HG02798 (cell line): ENCODE measurements at regions not wholly inside any gene's neighbourhood (a gene's known extent, or its start where the extent isn't known, plus 50 kb on each side); places are given as distances from the start of the nearest gene placed in this dataset.
A peak's percentile ranks its signal among the peaks of the same experiment; 100 is the strongest.

Source experiments
- ATAC-seq: cut with Tn5 transposase; IDR thresholded peaks from one replicate; pipeline ENCODE4 v1.9.1; 2021; ENCODE audit warnings: mild to moderate bottlenecking; ENCODE audit not compliant: unreplicated experiment, poor library complexity

- ATAC-seq = no peak
These were observed 375.1 kb downstream of the SPATA31D1 start for GRCh38 chr9:82363682-82364081.

- no peak for ATAC-seq
These were observed 378.4 kb downstream of the SPATA31D1 start for GRCh38 chr9:82367016-82367415.

GRCh38 chr9:82367929-82368328, 379.4 kb downstream of the SPATA31D1 start:
- ATAC-seq = no peak

DNA sequence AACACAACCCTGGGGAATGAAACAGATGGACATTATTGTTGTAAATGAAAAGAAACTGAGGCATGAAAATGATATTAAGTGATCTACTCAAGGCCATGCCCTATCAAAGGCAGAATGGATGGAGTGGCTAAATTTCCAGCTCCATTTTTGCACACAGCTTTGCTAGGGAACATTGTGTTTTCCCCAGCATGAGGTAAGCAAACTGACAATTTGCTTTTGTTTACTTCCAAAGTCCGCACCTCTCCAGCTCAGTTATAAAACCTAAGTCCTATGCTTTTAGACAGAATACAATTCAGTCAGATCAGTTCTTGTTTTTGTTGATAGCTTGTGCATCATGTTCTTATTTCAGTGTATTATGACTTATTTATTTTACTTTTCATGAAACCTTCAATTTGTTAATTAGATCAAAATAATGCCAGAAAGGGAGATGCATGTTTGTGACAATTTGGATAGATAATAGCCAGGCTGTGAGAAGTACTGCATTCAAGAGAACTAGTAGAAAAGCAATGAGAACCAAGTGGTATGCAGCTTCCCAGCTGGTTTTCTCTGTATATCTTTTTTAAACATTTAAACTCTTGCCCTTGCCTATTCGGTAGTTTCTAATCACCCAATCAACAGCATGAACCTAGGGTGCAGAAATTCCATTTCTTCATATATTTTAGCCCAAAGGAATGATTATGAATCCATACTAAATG, 380.8 kb downstream of the SPATA31D1 start:
- ATAC-seq = no peak

DNA sequence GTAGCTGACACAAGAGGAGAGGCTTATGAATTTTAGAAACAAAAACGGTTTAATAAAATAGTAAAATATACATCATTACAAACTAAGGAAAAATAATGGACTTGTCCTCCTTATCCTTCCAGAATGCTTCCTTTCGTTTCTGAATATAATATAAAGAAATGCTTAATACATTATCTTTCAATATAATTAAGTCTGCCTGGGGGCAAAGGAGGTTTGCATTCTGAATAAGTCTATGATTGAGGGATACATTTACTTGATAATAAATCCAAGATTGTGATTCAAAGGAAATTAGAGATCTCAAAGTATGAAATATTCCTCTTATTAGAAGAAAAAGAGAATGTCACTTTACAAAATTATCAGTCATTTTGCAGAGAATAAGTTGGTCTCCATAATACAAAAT, 386.5 kb downstream of the SPATA31D1 start:
- no peak for ATAC-seq

GRCh38 chr9:82376677-82377232, 388.2 kb downstream of the SPATA31D1 start:
- no peak for ATAC-seq

DNA sequence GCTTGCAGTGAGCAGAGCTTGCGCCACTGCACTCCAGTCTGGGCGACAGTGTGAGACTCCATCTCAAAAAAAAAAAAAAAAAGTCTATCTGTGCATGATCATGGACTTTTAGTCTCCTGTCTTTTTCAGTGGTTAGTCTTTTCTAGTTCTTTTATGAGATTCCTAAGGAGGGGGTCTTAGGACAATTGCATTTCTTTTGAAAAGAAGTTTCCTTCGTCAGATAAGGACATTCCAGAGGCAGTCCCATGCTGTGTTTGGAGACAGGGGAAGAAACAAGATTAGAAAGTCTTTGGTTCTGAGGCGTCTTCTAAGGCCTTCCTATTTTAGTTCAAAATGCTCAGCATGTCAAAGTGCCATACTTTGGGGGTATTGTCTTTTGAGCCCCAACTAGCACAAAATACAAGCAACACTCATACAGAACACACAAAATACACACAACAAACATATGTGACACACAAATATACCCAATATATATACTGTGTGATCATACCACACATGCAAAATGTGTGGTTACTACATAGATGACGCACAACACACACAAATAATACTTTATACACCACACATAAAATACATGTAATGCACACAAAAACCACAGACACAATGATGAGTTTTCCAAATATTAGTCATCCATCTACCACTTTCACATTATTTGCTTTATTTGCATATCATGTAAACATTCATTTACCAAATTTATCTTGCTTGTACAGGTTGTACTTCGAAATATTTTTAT, 394.5 kb downstream of the SPATA31D1 start:
- no peak for ATAC-seq

DNA sequence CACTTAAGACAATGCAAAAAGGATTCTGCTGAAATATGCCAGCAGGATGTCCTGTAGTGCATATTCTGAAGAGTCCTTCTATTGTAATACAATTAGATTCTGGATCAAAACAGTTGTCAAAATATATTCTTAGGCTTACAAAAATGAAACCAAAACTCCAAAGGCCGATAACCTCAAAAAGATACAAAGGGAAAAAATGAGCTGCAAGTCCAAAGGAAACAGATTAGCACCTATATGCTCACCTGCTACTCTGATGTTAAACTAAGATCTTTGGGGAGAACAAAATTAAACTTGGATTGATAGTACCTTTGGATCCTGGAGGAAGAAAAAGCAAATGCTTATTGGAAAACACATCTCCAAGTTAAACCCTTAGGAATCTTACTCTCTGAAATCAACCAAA, 397.1 kb downstream of the SPATA31D1 start:
- ATAC-seq = no peak

- ATAC-seq = no peak
These were observed 409.0 kb downstream of the SPATA31D1 start for GRCh38 chr9:82397534-82397933.

DNA sequence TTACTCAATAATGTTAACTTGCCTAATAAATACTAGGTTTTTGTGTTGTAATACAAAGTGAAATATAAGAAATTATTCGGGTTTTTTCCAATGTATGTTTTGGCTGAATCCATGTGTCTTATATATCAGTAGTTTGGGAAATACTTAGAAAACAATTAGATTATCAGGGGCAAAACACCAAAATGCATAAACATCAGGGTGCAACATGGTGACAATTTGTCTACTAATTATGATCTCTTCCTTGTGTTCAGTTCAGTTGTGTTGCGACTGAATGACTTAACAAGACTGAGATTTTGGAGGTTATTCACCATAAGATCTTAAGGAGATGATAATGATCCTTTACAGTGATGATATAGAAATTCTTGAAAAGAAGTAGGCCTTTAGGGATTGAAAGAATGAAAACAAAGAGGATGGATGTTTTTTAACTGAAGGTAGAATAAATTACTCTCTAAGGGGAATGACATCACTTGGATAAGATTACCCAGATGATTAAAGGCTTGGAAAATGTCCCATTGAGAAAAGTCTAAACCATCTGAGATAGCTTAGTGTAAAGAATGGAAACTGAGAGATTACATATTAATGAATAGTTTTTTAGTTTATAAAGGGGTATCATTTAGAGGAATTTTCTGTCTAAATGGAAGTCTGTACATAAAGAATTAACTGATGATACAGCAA, 415.8 kb downstream of the SPATA31D1 start:
- no peak for ATAC-seq

- no peak for ATAC-seq
These were observed 416.3 kb downstream of the SPATA31D1 start for GRCh38 chr9:82404881-82405280.

DNA sequence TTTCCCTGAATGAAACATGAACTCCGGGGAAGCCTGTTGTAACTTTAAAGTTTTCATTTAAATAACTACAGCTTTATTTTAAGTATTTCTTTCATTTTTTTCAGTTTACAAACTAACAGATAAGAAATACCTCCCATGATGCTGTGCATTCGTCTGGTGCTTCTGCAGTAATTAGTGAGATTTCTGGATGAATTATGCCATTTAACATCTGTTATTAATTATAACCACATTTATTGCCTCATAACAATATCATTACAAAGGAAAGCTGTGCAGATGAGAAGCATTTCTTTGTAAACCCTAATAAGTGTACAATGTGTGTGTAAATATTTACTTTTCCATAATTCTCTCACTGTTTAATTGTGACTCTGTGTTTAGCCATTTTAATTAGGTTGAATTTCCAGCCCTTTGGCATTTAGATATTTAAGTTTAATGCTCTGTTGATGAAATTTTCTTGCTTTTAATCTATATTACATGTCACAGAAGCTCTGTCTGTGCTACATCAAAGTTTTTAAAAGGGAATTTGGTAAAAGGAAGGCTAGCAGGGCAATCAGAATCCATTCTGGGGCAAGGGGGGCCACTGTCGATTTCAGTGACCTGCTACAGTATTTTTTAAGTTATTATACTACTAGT, 418.0 kb downstream of the SPATA31D1 start:
- ATAC-seq = no peak

DNA sequence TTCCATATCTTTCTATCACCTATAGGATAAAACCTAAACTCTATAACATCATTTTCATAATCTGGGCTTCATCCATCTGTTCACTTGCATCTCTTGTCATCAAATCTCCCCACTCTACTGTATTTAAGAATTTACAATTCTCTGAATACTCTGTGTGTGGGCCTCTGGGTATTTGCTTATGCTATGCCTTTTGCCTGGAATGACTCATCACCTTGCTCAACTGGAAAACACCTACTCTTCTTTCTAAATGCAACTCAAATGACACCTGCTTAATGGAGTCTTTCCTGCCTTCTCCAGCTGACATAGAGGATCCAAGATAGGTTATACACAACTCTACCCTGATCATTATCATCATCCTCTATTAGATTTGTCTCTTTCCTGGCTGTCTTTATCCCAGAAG, 421.7 kb downstream of the SPATA31D1 start:
- peak; percentile 87 for ATAC-seq

DNA sequence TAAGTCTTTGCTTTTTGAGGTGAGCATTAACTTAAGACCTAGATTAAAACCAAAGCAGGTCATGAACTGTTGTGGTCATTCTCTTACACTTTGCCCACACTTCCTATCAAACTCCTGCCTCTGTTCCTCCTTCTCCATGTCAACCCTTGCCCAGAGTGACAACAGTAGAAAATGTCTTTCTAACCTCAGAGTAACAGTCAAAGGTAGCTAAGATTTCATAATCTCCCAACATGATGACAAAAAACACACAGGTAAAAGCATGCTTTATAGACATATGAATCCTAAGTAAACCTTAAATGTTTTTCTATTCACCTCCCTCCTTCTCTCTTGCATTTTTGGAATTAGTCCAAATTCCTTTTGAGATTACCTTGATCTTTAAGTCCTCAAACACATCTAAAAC, 422.3 kb downstream of the SPATA31D1 start:
- peak; percentile 25 for ATAC-seq

- no peak for ATAC-seq
These were observed 424.2 kb downstream of the SPATA31D1 start for GRCh38 chr9:82412586-82413305.

- ATAC-seq = no peak
These were observed 428.9 kb downstream of the SPATA31D1 start for GRCh38 chr9:82417501-82417900.

DNA sequence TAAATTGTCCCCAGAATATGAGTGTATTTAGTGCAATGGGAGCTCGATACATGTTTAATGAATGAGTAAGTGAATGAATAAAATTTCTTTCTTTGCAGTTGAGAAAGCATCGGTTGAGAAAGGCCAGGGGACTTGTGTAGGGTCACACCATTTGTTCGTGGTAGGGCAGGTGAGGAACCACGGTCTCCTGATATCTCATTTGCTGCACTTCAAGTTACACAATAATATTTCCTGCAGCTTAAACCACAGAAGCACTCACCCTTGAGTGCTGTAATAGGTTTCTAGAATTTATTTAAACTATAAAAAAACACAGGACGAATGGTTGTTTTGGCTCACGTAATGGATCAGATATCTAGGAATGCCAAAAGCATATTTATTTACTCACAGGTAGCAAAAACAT, 429.8 kb downstream of the SPATA31D1 start:
- ATAC-seq = no peak

- ATAC-seq = no peak
These were observed 431.3 kb downstream of the SPATA31D1 start for GRCh38 chr9:82419696-82420486.

GRCh38 chr9:82421498-82421897, 432.9 kb downstream of the SPATA31D1 start:
- ATAC-seq = no peak
